ENCODE measurements at regions not wholly inside any gene's neighbourhood (a gene's known extent, or its start where the extent isn't known, plus 50 kb on each side); places are given as distances from the start of the nearest gene placed in this dataset.

DNA sequence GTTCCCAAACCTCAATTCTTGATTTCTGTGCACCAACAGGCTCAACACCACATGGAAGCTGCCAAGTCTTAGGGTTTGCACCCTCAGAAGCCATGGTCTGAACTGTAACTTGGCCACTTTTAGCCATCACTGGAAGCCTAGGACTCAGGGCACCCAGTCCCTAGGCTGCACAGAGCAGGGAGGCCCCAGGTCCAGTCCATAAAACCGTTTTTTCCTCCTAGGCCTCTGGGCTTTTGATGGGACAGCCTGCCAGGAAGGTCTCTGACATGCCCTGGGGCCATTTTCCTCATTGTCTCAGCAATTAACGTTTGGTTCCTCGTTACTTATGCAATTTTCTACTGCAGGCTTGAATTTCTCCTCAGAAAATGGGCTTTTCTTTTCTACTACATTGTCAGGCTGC lies 1259.6 kb downstream of the RAPGEF2 start:
- TF ChIP-seq CTCF (IDR thresholded peaks at IDR 0.05; ENCODE audit: low read depth, low read length) = no peak
- no peak for TF ChIP-seq EZH2phosphoT487 (IDR thresholded peaks at IDR 0.05; ENCODE audit: low read depth)

Data from OCI-LY3 (cell line).